Stomach (tissue), 4 donors: ENCODE measurements at regions not wholly inside any gene's neighbourhood (a gene's known extent, or its start where the extent isn't known, plus 50 kb on each side); places are given as distances from the start of the nearest gene placed in this dataset.

Experiments used
- CTCF ChIP-seq, 7 experiments: fragments of 450-650 bp in 4 of 7; fragments of 200-600 bp in 3 of 7; sonication (generic) in 3 of 7; IDR thresholded peaks; one replicate each; pipeline ENCODE4 v1.5.1; 2016 to 2019; ENCODE audit warnings: antibody characterized with exemption in 7 of 7, control low read depth in 2 of 7, mild to moderate bottlenecking in 1 of 7
- EP300 ChIP-seq: sonication (generic); formaldehyde crosslinking; IDR thresholded peaks from one replicate; pipeline ENCODE4 v1.6.1; 2017; ENCODE audit warnings: antibody characterized with exemption

- TF ChIP-seq CTCF (IDR thresholded peaks at IDR 0.05) (no peak), EP300 (no peak)
Observed at GRCh38 chr22:44583854-44584253, 85.8 kb upstream of the RTL6 start.
